ENCODE measurements at regions not wholly inside any gene's neighbourhood (a gene's known extent, or its start where the extent isn't known, plus 50 kb on each side); places are given as distances from the start of the nearest gene placed in this dataset.

GRCh38 chr4:178344096-178344495 is 901.9 kb upstream of the AGA start:
- TF ChIP-seq CTCF (IDR thresholded peaks at IDR 0.05; ENCODE audit: insufficient read depth, low read length, poor library complexity, severe bottlenecking) = no peak

GRCh38 chr4:178347111-178347510 is 904.9 kb upstream of the AGA start:
- Histone ChIP-seq H3K36me3 (ENCODE audit: control insufficient read depth, insufficient read depth, low read length) (no peaks in the 10 kb centered on the region), H3K27me3 (replicated peaks; ENCODE audit: control insufficient read depth, insufficient read depth, low read length) (no peaks in the 10 kb centered on the region), H3K4me3 (replicated peaks; ENCODE audit: low read depth, low read length) (no peak overlapping the region)
- DNase-seq (ENCODE audit: extremely low read depth, insufficient read length) = no peak
- no peak for TF ChIP-seq CTCF (IDR thresholded peaks at IDR 0.05; ENCODE audit: insufficient read depth, low read length, poor library complexity, severe bottlenecking)

More at GRCh38 chr4:178344096-178344495, 901.9 kb upstream of the AGA start:
- Histone ChIP-seq H3K27me3 (replicated peaks; ENCODE audit: control insufficient read depth, insufficient read depth, low read length) (no peaks in the 10 kb centered on the region), H3K36me3 (ENCODE audit: control insufficient read depth, insufficient read depth, low read length) (no peaks in the 10 kb centered on the region), H3K4me3 (replicated peaks; ENCODE audit: low read depth, low read length) (no peak overlapping the region)
- no peak for DNase-seq (ENCODE audit: extremely low read depth, insufficient read length)

GRCh38 chr4:178349601-178350000 is 907.4 kb upstream of the AGA start:
- TF ChIP-seq CTCF (IDR thresholded peaks at IDR 0.05; ENCODE audit: insufficient read depth, low read length, poor library complexity, severe bottlenecking) = no peak
- Histone ChIP-seq H3K4me3 (replicated peaks; ENCODE audit: low read depth, low read length) (no peak overlapping the region), H3K27me3 (replicated peaks; ENCODE audit: control insufficient read depth, insufficient read depth, low read length) (no peaks in the 10 kb centered on the region), H3K36me3 (ENCODE audit: control insufficient read depth, insufficient read depth, low read length) (no peaks in the 10 kb centered on the region)
- no peak for DNase-seq (ENCODE audit: extremely low read depth, insufficient read length)

- Histone ChIP-seq H3K36me3 (ENCODE audit: control insufficient read depth, insufficient read depth, low read length) (no peaks in the 10 kb centered on the region), H3K4me3 (replicated peaks; ENCODE audit: low read depth, low read length) (no peak overlapping the region), H3K27me3 (replicated peaks; ENCODE audit: control insufficient read depth, insufficient read depth, low read length) (no peaks in the 10 kb centered on the region)
- TF ChIP-seq CTCF (IDR thresholded peaks at IDR 0.05; ENCODE audit: insufficient read depth, low read length, poor library complexity, severe bottlenecking) = no peak
- no peak for DNase-seq (ENCODE audit: extremely low read depth, insufficient read length)
Measured at GRCh38 chr4:178351185-178351584, 908.9 kb upstream of the AGA start.

GRCh38 chr4:178356725-178357124 is 914.5 kb upstream of the AGA start:
- no peak for DNase-seq (ENCODE audit: extremely low read depth, insufficient read length)
- Histone ChIP-seq H3K27me3 (replicated peaks; ENCODE audit: control insufficient read depth, insufficient read depth, low read length) (no peaks in the 10 kb centered on the region), H3K36me3 (ENCODE audit: control insufficient read depth, insufficient read depth, low read length) (no peaks in the 10 kb centered on the region), H3K4me3 (replicated peaks; ENCODE audit: low read depth, low read length) (no peak overlapping the region)
- no peak for TF ChIP-seq CTCF (IDR thresholded peaks at IDR 0.05; ENCODE audit: insufficient read depth, low read length, poor library complexity, severe bottlenecking)

GRCh38 chr4:178385481-178385880 is 943.2 kb upstream of the AGA start:
- Histone ChIP-seq H3K27me3 (replicated peaks; ENCODE audit: control insufficient read depth, insufficient read depth, low read length) (no peaks in the 10 kb centered on the region), H3K4me3 (replicated peaks; ENCODE audit: low read depth, low read length) (no peak overlapping the region), H3K36me3 (ENCODE audit: control insufficient read depth, insufficient read depth, low read length) (no peaks in the 10 kb centered on the region)
- no peak for TF ChIP-seq CTCF (IDR thresholded peaks at IDR 0.05; ENCODE audit: insufficient read depth, low read length, poor library complexity, severe bottlenecking)
- DNase-seq (ENCODE audit: extremely low read depth, insufficient read length) = no peak
